ENCODE measurements at regions not wholly inside any gene's neighbourhood (a gene's known extent, or its start where the extent isn't known, plus 50 kb on each side); places are given as distances from the start of the nearest gene placed in this dataset.

- no peaks in the 10 kb centered on the region for H3K36me3 Mint-ChIP-seq (ENCODE audit: insufficient read depth in 1 of 3, low read depth in 3 of 3)
- Histone ChIP-seq H3K23me2 (ENCODE audit: insufficient read length, low read depth, low read length, poor library complexity, severe bottlenecking) (no peaks in the 10 kb centered on the region), H3K4me1 (ENCODE audit: insufficient read depth, low read length) (no peaks in the 10 kb centered on the region; the same call in 1 of the 2 replicates), H3K14ac (ENCODE audit: insufficient read depth, low read length) (no peak overlapping the region), H4K8ac (replicated peaks; ENCODE audit: insufficient read length, low read depth, low read length) (no peak overlapping the region), H3T11ph (ENCODE audit: low read length) (no peak overlapping the region), H2BK120ac (ENCODE audit: low read depth, low read length, poor library complexity, severe bottlenecking) (no peak overlapping the region), H3K27ac (ENCODE audit: insufficient read length, low read depth, low read length) (no peak overlapping the region), H3K56ac (ENCODE audit: insufficient read length, low read depth, low read length) (no peak overlapping the region), H4K91ac (ENCODE audit: insufficient read length, low read depth, low read length) (no peak overlapping the region), H4K5ac (ENCODE audit: insufficient read length, low read depth, low read length) (no peak overlapping the region), H3K79me2 (ENCODE audit: insufficient read depth, low read length) (no peaks in the 10 kb centered on the region), H3K23ac (ENCODE audit: insufficient read length, low read depth, low read length) (no peak overlapping the region), H3K18ac (ENCODE audit: insufficient read length, low read depth, low read length) (no peak overlapping the region), H2BK20ac (ENCODE audit: low read depth, low read length, poor library complexity, severe bottlenecking) (no peak overlapping the region), H2BK12ac (ENCODE audit: insufficient read length, low read depth, low read length) (no peak overlapping the region), H2BK5ac (ENCODE audit: insufficient read length, low read length) (no peak overlapping the region), H3K4ac (ENCODE audit: low read depth, low read length) (no peak overlapping the region), H3K79me1 (ENCODE audit: insufficient read depth, low read depth, low read length, poor library complexity, severe bottlenecking) (no peaks in the 10 kb centered on the region), H3K27me3 (ENCODE audit: insufficient read depth, low read length) (no peaks in the 10 kb centered on the region), H2BK15ac (ENCODE audit: low read depth, low read length) (no peak overlapping the region), H3K4me2 (ENCODE audit: insufficient read depth, insufficient read length, low read length) (no peak overlapping the region), H3K9ac (ENCODE audit: extremely low read depth, insufficient read length, low read length) (no peak overlapping the region), H3K9me3 (ENCODE audit: control insufficient read depth, low read depth, low read length) (no peaks in the 10 kb centered on the region), H2AFZ (ENCODE audit: low read length) (no peak overlapping the region), H4K20me1 (ENCODE audit: control insufficient read depth, insufficient read depth, insufficient read length) (no peaks in the 10 kb centered on the region), H2AK5ac (ENCODE audit: insufficient read length, low read length) (no peak overlapping the region)
- DNase-seq = no peak
- no peaks in the 10 kb centered on the region; a peak in 1 of 5 replicates for H3K9me3 Mint-ChIP-seq
- H3K27me3 Mint-ChIP-seq (ENCODE audit: low read depth) = no peaks in the 10 kb centered on the region
- H3K4me3 Mint-ChIP-seq = no peak overlapping the region
- no CpG with 5 or more reads among the region's 3 CpGs for WGBS (ENCODE audit: extremely low coverage, insufficient read length, low lambda C conversion rate)
- TF ChIP-seq CTCF (conservative IDR thresholded peaks at IDR 0.05) = no peak
- no peak overlapping the region for H3K27ac Mint-ChIP-seq
- no peaks in the 10 kb centered on the region for H3K4me1 Mint-ChIP-seq
These were observed 471.0 kb upstream of the CDH2 start for GRCh38 chr18:28647961-28648360.
